Adipocyte (in vitro differentiated cells): ENCODE measurements at regions not wholly inside any gene's neighbourhood (a gene's known extent, or its start where the extent isn't known, plus 50 kb on each side); places are given as distances from the start of the nearest gene placed in this dataset.

ENCODE experiments used
- DNase-seq: peaks from one replicate; pipeline ENCODE4 v3.0.0-alpha.2; 2015; ENCODE audit warnings: low read depth
- H3K27me3 ChIP-seq: replicated peaks from 2 replicates; pipeline ENCODE4 v1.7.0; 2013; ENCODE audit warnings: mild to moderate bottlenecking, low read length, moderate library complexity; ENCODE audit not compliant: control insufficient read depth, insufficient read depth
- H3K36me3 ChIP-seq: 2 replicates; pipeline ENCODE4 v1.7.0; 2013; ENCODE audit warnings: low read length, mild to moderate bottlenecking, moderate library complexity; ENCODE audit not compliant: control insufficient read depth, insufficient read depth, severe bottlenecking
- H3K4me1 ChIP-seq: 2 replicates; pipeline ENCODE4 v1.7.0; 2013; ENCODE audit warnings: mild to moderate bottlenecking, low read length, moderate library complexity; ENCODE audit not compliant: control insufficient read depth, insufficient read depth
- H3K4me3 ChIP-seq: 2 replicates; pipeline ENCODE4 v1.7.0; 2013; ENCODE audit warnings: mild to moderate bottlenecking, low read length, moderate library complexity
- H3K9ac ChIP-seq: 2 replicates; pipeline ENCODE4 v1.7.0; 2013; ENCODE audit warnings: mild to moderate bottlenecking, low read length, moderate library complexity
- H3K9me3 ChIP-seq: 2 replicates; pipeline ENCODE4 v1.7.0; 2013; ENCODE audit warnings: mild to moderate bottlenecking, low read length, moderate library complexity; ENCODE audit not compliant: control insufficient read depth

DNA sequence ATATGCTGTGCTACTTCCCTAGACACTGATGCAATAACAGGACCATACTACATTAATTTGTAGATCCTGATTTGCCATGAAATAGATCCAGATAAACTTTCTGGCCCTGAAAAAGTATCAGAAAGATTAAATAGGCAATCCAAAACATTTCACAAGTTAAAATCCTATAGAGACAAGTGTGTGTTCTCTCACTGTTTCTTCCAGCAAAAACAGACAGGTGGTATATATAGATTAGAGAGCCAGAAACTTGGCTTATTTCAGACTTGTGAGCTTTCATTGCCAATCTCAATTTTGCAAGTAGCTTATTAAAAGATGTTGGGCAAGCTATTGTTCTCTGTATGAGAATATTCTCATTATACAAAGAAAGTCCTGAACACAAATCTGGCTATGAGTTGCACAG is 289.1 kb upstream of the MANEA start:
- Histone ChIP-seq H3K9me3 (no peaks in the 10 kb centered on the region), H3K27me3 (peaks cover 5% of the 10 kb centered on the region), H3K36me3 (no peaks in the 10 kb centered on the region), H3K4me1 (no peaks in the 10 kb centered on the region), H3K9ac (no peak overlapping the region), H3K4me3 (no peak overlapping the region)
- DNase-seq: no peak

DNA sequence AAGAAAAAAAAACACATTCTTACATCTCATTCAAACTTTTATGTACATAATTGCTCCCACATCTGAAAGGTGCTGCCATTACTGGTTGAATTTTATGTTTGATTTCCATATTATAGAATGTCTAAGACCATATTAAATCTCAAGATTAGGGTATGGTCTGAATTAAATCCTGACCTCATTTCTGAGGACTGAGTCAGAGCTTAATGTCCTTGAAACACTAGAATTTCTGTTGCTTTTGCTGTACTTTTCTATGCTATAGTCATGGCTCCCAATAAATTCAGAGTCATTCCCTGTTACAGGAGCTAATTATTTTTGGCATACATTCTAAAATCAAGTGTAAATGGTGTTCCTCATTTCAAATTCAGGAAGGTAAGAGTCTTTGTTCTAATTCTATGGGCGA is 285.3 kb upstream of the MANEA start:
- Histone ChIP-seq H3K9ac (no peak overlapping the region), H3K9me3 (no peaks in the 10 kb centered on the region), H3K4me3 (no peak overlapping the region), H3K36me3 (no peaks in the 10 kb centered on the region), H3K27me3 (peaks cover 5% of the 10 kb centered on the region), H3K4me1 (no peaks in the 10 kb centered on the region)
- no peak for DNase-seq

- Histone ChIP-seq H3K4me3 (no peak overlapping the region), H3K4me1 (no peaks in the 10 kb centered on the region), H3K27me3 (no peaks in the 10 kb centered on the region), H3K9me3 (no peaks in the 10 kb centered on the region), H3K9ac (no peak overlapping the region), H3K36me3 (no peaks in the 10 kb centered on the region)
- no peak for DNase-seq
These were observed 284.1 kb upstream of the MANEA start for GRCh38 chr6:95293257-95293656.

- no peaks in the 10 kb centered on the region for H3K9me3 ChIP-seq
- H3K27me3 ChIP-seq: no peaks in the 10 kb centered on the region
- DNase-seq: no peak
- H3K4me3 ChIP-seq: no peak overlapping the region
- no peaks in the 10 kb centered on the region for H3K4me1 ChIP-seq
- no peak overlapping the region for H3K9ac ChIP-seq
- H3K36me3 ChIP-seq: no peaks in the 10 kb centered on the region
These were observed 283.3 kb upstream of the MANEA start for GRCh38 chr6:95294043-95294442.

- Histone ChIP-seq H3K9me3 (no peaks in the 10 kb centered on the region), H3K4me3 (no peak overlapping the region), H3K4me1 (no peaks in the 10 kb centered on the region), H3K9ac (no peak overlapping the region), H3K27me3 (no peaks in the 10 kb centered on the region), H3K36me3 (no peaks in the 10 kb centered on the region)
- DNase-seq: no peak
These were observed 267.8 kb upstream of the MANEA start for GRCh38 chr6:95309545-95309944.

GRCh38 chr6:95318137-95318536 is 259.2 kb upstream of the MANEA start:
- Histone ChIP-seq H3K4me3 (no peak overlapping the region), H3K9ac (no peak overlapping the region), H3K4me1 (no peaks in the 10 kb centered on the region), H3K27me3 (no peaks in the 10 kb centered on the region), H3K9me3 (no peaks in the 10 kb centered on the region), H3K36me3 (no peaks in the 10 kb centered on the region)
- DNase-seq: no peak

DNA sequence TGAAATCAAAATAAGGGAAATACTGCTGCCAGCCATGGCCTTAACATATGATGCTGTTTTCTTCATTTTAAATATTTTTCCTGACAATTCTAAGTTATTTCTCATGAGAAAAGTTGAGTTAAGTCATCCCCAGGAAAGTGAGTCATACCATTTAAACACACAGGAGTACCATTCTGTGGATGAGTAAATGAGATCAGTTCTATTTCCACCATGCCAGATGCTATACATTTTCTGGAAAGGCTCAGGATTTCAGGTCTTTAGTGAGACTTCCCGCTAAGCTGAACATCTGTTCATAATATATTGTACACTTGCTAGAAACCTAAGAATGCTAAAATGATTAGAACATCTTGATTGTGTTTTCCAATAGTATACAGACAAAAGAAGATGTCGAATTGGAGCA is 256.2 kb upstream of the MANEA start:
- Histone ChIP-seq H3K27me3 (no peaks in the 10 kb centered on the region), H3K4me3 (no peak overlapping the region), H3K9me3 (no peaks in the 10 kb centered on the region), H3K36me3 (no peaks in the 10 kb centered on the region), H3K9ac (no peak overlapping the region), H3K4me1 (no peaks in the 10 kb centered on the region)
- no peak for DNase-seq

DNA sequence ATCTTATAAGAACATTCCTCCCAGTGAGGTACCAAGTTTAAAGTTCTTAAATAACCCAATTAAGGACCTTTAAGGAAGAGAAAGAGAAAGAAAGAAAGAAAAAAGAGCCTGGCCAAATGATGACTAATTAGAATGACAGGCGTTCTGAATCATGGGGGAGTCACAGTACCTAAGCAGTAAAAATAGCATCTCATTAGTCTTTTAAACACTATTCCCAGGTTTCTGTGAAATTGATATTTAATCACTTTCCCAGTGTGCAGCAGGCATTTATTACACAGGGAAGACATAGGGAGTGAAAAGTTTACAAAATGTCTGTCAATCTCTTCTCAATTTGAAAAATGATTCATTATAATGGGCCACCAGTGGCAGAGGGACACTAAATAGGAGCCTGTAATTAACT is 251.4 kb upstream of the MANEA start:
- Histone ChIP-seq H3K9me3 (no peaks in the 10 kb centered on the region), H3K4me1 (no peaks in the 10 kb centered on the region)

DNA sequence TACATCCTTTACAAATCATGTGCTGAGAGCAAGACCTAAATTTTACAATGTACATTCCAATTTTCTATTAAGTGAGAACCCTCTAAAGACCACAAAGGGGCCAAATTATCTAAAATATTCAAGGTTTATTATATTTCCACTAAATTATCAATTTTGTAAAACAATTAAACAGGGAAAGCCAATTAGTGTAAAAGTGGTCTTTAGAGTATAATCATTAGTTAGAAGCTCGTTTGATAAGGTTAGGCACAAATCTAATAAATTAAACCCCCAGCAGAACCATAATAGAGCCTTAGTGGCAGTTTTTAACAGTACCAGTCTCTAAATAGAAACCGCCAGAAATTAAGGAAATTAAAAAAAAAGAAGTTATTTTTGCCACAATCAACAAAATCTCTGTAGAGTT is 249.1 kb upstream of the MANEA start:
- no peaks in the 10 kb centered on the region for H3K4me1 ChIP-seq
- H3K27me3 ChIP-seq: no peaks in the 10 kb centered on the region
- H3K36me3 ChIP-seq: no peaks in the 10 kb centered on the region
- no peaks in the 10 kb centered on the region for H3K9me3 ChIP-seq
- H3K4me3 ChIP-seq: no peak overlapping the region
- no peak overlapping the region for H3K9ac ChIP-seq
- no peak for DNase-seq

More for the DNA sequence above, 251.4 kb upstream of the MANEA start:
- DNase-seq: no peak
- no peaks in the 10 kb centered on the region for H3K27me3 ChIP-seq
- H3K36me3 ChIP-seq: no peaks in the 10 kb centered on the region
- no peak overlapping the region for H3K9ac ChIP-seq
- H3K4me3 ChIP-seq: no peak overlapping the region

- no peaks in the 10 kb centered on the region for H3K9me3 ChIP-seq
- H3K36me3 ChIP-seq: no peaks in the 10 kb centered on the region
- no peaks in the 10 kb centered on the region for H3K4me1 ChIP-seq
- H3K4me3 ChIP-seq: no peak overlapping the region
- H3K27me3 ChIP-seq: no peaks in the 10 kb centered on the region
- no peak overlapping the region for H3K9ac ChIP-seq
- no peak for DNase-seq
These were observed 225.1 kb upstream of the MANEA start for GRCh38 chr6:95352064-95352795.

DNA sequence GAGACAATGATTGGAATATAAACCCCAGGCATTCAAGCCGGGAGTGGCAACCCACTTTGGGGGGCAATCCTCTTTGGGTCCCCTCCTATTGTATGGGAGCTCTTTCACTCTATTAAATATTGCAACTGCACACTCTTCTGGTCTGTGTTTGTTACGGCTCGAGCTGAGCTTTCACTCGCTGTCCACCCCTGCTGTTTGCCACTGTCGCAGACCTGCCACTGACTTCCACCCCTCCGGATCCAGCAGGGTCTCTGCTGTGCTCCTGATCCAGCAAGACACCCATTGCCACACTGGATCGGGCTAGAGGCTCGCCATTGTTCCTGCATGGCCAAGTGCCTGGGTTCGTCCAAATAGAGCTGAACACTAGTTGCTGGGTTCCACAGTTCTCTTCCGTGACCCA is 222.8 kb upstream of the MANEA start:
- no peaks in the 10 kb centered on the region for H3K27me3 ChIP-seq
- no peaks in the 10 kb centered on the region for H3K4me1 ChIP-seq
- no peaks in the 10 kb centered on the region for H3K9me3 ChIP-seq
- H3K36me3 ChIP-seq: no peaks in the 10 kb centered on the region
- DNase-seq: no peak
- H3K9ac ChIP-seq: no peak overlapping the region
- H3K4me3 ChIP-seq: no peak overlapping the region

GRCh38 chr6:95357380-95358020 is 219.8 kb upstream of the MANEA start:
- Histone ChIP-seq H3K9me3 (no peaks in the 10 kb centered on the region), H3K9ac (no peak overlapping the region), H3K36me3 (no peaks in the 10 kb centered on the region), H3K27me3 (peaks cover 1% of the 10 kb centered on the region), H3K4me1 (no peaks in the 10 kb centered on the region), H3K4me3 (no peak overlapping the region)
- no peak for DNase-seq
